PC-9 (cell line): ENCODE measurements at regions not wholly inside any gene's neighbourhood (a gene's known extent, or its start where the extent isn't known, plus 50 kb on each side); places are given as distances from the start of the nearest gene placed in this dataset.

ENCODE experiments used
- CTCF ChIP-seq: fragments of 200-600 bp; sonication (generic); conservative IDR thresholded peaks from 2 replicates; pipeline ENCODE4 v1.6.1; 2017; ENCODE audit warnings: mixed run types, antibody characterized with exemption, mild to moderate bottlenecking, moderate library complexity
- EZH2 ChIP-seq: fragments of 200-600 bp; sonication (generic); IDR thresholded peaks from 2 replicates; pipeline ENCODE4 v1.8.0; 2017; ENCODE audit warnings: antibody characterized with exemption, low read depth

GRCh38 chr2:133712369-133712768, 144.1 kb upstream of the NCKAP5 start:
- TF ChIP-seq CTCF (no peak), EZH2 (no peak)
